ENCODE measurements at regions not wholly inside any gene's neighbourhood (a gene's known extent, or its start where the extent isn't known, plus 50 kb on each side); places are given as distances from the start of the nearest gene placed in this dataset.

DNA sequence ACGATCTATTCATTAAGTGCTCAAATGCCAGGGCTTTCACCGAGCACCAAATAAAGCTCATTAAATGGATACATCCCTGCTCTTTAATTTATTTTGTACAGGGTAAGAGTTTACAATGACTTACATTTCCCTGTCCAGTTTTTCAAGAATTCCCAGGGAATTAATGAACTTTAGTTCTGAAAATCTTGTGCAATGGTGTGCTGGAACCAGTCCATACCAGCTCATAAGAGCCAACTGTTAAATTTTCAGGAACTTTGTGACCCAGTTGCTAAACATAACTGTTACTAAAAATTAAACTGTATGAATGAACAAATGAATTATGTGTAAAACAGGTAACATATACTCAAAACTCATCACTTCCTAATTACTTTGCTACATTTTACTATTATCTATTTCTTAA, 191.7 kb upstream of the RASGEF1B start:
- TF ChIP-seq, protein P1, sequence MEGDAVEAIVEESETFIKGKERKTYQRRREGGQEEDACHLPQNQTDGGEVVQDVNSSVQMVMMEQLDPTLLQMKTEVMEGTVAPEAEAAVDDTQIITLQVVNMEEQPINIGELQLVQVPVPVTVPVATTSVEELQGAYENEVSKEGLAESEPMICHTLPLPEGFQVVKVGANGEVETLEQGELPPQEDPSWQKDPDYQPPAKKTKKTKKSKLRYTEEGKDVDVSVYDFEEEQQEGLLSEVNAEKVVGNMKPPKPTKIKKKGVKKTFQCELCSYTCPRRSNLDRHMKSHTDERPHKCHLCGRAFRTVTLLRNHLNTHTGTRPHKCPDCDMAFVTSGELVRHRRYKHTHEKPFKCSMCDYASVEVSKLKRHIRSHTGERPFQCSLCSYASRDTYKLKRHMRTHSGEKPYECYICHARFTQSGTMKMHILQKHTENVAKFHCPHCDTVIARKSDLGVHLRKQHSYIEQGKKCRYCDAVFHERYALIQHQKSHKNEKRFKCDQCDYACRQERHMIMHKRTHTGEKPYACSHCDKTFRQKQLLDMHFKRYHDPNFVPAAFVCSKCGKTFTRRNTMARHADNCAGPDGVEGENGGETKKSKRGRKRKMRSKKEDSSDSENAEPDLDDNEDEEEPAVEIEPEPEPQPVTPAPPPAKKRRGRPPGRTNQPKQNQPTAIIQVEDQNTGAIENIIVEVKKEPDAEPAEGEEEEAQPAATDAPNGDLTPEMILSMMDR (IDR thresholded peaks at IDR 0.05) = no peak
- TF ChIP-seq POLR2A (IDR thresholded peaks at IDR 0.05) = no peak
